GM13976 (cell line): ENCODE measurements at regions not wholly inside any gene's neighbourhood (a gene's known extent, or its start where the extent isn't known, plus 50 kb on each side); places are given as distances from the start of the nearest gene placed in this dataset.

Experiments
- DNase-seq: peaks from one replicate; pipeline ENCODE4 v3.0.0; 2012; ENCODE audit warnings: low spot score
- in situ Hi-C: fragments of 300-500 bp; cut with MboI; formaldehyde crosslinking; loops from one replicate; pipeline ENCODE4 v1.12.0; 2022; ENCODE audit warnings: low sequenced_read_pairs, mixed read lengths, inconsistent platforms; ENCODE audit not compliant: unreplicated experiment
- TF ChIP-seq, protein P1 (sequence below): IDR thresholded peaks from 2 replicates; pipeline ENCODE4 v1.5.1; 2012; ENCODE audit warnings: borderline replicate concordance, mild to moderate bottlenecking; ENCODE audit not compliant: insufficient read depth; ENCODE audit errors: extremely low read depth, missing control alignments, control extremely low read depth

DNA sequence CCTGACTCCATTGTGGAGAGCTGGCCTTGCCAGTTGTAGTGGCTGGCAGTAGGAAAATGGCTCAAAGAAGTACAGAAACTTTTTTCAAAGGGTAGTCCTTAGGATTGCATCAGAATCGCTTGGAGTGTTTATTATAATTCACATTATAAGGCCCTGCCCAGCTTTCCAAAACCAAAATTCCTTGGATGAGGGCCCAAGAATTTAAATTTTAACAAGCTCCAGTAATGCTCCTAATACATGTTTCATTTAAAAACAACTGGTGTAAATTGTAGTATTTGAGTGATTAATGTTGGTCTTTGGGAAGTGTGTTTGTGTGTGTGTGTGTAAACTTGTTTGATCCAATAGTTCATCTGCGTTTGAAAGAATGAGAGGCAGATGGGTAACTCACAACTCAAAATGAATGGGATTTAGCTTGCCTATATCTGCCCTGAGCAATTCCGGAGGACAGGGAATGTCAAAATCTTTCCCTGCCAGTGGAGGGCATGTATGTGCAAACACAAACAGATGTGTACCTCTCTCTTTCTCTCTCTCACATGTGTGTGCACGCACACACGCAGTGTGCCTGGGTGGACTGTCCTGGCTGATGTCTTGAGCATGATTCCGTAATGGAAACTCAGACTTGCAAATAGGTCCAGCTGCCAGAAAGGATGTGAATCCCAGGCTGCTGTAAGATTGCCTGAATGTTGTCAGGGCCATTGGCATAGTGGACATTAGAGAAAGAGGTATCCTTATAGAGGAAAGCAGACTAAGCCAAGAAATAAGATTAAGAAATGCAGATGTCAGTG, 293.1 kb downstream of the LMX1A start:
- in situ Hi-C loops = loop anchor here (25.0 kb wide), 1 partner anchor 1651 kb away; no protein-coding TSS in a partner anchor
- TF ChIP-seq, protein P1, sequence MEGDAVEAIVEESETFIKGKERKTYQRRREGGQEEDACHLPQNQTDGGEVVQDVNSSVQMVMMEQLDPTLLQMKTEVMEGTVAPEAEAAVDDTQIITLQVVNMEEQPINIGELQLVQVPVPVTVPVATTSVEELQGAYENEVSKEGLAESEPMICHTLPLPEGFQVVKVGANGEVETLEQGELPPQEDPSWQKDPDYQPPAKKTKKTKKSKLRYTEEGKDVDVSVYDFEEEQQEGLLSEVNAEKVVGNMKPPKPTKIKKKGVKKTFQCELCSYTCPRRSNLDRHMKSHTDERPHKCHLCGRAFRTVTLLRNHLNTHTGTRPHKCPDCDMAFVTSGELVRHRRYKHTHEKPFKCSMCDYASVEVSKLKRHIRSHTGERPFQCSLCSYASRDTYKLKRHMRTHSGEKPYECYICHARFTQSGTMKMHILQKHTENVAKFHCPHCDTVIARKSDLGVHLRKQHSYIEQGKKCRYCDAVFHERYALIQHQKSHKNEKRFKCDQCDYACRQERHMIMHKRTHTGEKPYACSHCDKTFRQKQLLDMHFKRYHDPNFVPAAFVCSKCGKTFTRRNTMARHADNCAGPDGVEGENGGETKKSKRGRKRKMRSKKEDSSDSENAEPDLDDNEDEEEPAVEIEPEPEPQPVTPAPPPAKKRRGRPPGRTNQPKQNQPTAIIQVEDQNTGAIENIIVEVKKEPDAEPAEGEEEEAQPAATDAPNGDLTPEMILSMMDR = no peak
- DNase-seq = no peak

DNA sequence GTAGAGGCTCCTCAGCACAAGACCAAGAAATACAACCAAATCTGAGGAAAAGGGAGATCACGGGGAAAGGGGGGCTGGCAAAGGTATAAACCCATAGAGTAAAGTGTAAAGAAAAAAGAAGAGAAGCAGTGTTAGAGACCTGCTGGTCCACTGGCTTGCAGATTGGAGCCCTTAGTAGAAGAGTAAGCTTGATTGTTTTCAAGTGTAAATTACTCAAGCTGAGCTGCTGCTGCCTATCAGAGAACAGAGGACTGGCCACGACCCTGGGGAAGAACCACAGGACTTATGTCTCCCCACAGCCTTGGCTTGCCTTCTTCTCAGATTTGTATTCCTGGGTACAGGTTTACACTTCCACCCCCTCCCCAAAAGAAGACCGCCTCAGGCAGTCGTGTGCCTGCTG, 294.2 kb downstream of the LMX1A start:
- TF ChIP-seq, protein P1 = no peak
- in situ Hi-C loops = loop anchor here (25.0 kb wide), 1 partner anchor 1650 kb away; no protein-coding TSS in a partner anchor

DNA sequence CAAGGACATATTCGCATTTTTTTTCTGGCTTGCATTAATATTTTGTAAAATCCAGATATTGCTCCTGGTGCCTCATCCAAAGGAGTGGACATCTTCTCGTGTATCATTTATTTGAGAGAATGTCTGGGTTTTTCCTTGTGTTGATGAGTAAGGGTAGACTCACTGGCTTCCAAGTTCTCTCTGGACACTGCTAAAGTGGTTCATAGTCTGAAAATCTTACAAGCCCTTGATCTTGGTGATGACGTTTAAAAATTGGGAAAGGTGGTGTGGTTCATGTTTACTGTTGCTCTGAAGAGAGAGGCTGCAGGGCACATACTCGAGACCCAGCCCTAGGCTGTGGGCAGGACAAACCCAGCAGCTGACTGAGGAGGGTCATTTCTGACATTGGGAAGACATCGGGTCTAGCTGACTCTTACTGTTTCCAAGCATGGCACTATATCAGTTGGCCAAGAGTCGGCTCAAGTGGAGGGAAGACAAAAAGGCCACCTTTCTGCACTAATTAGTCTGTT, 296.2 kb downstream of the LMX1A start:
- no peak for DNase-seq
- TF ChIP-seq, protein P1 = no peak

More for the DNA sequence above, 294.2 kb downstream of the LMX1A start:
- DNase-seq = no peak

DNA sequence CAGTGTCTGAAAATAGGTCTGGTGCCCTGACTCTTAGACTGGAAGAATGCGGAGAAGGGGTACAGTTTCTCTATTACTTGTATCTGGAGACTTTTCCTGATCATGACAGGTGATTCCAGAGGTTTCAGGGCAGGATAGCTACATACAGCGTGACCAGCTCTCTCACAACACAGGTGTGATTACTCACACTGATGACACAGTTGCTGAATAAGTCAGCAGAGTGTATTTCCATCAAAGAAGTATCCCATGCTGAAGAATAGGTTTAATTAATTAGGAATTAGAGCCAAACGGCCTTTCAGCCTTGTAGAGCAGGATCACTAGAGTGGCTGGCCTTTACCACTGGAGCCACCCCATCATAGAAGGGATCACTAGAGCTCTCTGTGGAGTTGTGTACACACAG, 298.6 kb downstream of the LMX1A start:
- in situ Hi-C loops = loop anchor here (25.0 kb wide), 1 partner anchor 1646 kb away; no protein-coding TSS in a partner anchor
- DNase-seq = no peak
- TF ChIP-seq, protein P1 = no peak

More for the DNA sequence above, 296.2 kb downstream of the LMX1A start:
- in situ Hi-C loops = loop anchor here (25.0 kb wide), 1 partner anchor 1648 kb away; no protein-coding TSS in a partner anchor

DNA sequence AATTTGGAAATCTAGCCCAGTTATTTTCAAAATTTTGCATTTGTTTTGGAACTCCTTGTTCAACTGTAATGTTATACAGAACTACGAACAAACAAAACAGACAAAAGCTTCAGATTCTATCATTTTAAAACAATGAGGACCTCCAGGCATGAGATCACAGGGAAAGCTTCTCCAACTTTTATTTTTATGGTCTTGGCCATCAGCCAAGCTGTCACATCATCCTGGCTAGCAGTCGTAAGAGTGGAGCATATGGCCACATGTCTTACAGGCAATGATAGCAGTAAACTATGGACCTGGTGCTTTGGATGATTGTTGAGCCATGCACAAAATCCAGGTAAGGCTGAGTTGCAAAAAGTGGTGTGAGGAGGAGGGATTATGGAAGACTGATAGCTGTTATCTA, 299.6 kb downstream of the LMX1A start:
- no peak for DNase-seq
- in situ Hi-C loops = loop anchor here (25.0 kb wide), 1 partner anchor 1645 kb away; no protein-coding TSS in a partner anchor
- TF ChIP-seq, protein P1 = no peak

DNA sequence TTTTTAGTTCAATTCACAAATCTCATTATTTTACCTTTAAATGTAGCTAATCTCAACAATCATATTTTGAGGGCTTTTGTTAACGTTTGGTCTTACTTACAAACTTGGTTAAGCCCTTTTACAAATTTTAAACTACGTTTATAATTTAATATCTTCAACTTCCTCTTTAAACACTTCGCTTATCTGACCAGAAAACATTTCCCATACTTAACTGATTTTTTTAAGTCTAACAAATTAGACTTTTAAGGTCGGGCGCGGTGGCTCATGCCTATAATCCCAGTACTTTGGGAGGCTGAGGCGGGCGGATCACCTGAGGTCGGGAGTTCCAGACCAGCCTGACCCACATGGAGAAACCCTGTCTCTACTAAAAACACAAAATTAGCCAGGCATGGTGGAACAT, 300.9 kb downstream of the LMX1A start:
- TF ChIP-seq, protein P1 = no peak
- DNase-seq = no peak
- in situ Hi-C loops = loop anchor here (25.0 kb wide), 1 partner anchor 1643 kb away; no protein-coding TSS in a partner anchor
